ENCODE measurements at regions not wholly inside any gene's neighbourhood (a gene's known extent, or its start where the extent isn't known, plus 50 kb on each side); places are given as distances from the start of the nearest gene placed in this dataset.

- no peak for TF ChIP-seq REST (IDR thresholded peaks at IDR 0.05; ENCODE audit: unreplicated experiment)
- TF ChIP-seq CREB1 (CRISPR knock-in tag; IDR thresholded peaks at IDR 0.05; ENCODE audit: low read depth): no peak
Observed at GRCh38 chr3:147618691-147619090, 209.5 kb downstream of the ZIC1 start.

Data from GM23338 (cell line).